ACHN (cell line): ENCODE measurements at regions not wholly inside any gene's neighbourhood (a gene's known extent, or its start where the extent isn't known, plus 50 kb on each side); places are given as distances from the start of the nearest gene placed in this dataset.

Experiments
- DNase-seq: peaks from one replicate; pipeline ENCODE4 v3.0.0-alpha.2; 2015
- in situ Hi-C: cut with HindIII; loops from 2 replicates; pipeline ENCODE4 v1.10.0; 2017; ENCODE audit warnings: low sequenced_read_pairs, low pct_ligation_motif_present, low pct_unique_long_range_greater_than_20kb

DNA sequence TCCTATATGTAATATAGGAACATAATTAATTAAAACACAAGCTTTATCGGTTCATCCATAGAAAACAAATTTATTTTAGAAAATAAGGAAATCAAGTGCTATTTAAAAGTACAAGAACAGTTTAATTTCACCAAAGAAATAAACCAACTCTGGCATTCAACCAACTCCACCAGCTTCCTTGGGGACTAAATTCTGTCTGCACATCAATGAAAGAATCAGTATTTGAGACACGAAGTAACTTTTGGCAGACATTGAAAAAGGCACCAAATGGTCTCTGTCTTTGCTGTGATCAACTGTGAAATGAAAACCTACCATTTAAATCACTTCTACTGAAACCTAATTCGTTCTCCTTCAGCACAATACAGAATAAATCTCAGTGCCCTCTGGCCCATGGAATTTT lies 719.7 kb upstream of the GRIA3 start:
- no peak for DNase-seq
- in situ Hi-C loops, result no loop called here

DNA sequence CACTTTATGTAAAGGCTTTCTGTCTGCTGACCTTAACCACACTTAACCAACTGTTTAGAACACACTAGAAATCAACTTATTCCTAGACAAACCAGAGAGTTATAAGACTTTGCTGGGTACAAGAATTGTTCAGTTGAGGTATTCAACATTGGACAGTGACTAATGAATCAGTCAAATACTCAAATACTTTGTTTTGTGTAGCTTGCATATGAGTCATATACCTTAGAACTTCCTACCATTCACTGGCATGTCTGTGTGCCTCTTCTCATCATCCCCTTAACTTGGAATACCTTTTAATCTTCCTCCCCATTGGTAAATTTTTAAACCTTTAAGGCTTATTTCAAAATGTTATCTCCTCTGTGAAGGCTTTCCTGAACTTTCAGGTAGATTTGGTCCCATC lies 708.8 kb upstream of the GRIA3 start:
- in situ Hi-C loops, result no loop called here
- no peak for DNase-seq

DNA sequence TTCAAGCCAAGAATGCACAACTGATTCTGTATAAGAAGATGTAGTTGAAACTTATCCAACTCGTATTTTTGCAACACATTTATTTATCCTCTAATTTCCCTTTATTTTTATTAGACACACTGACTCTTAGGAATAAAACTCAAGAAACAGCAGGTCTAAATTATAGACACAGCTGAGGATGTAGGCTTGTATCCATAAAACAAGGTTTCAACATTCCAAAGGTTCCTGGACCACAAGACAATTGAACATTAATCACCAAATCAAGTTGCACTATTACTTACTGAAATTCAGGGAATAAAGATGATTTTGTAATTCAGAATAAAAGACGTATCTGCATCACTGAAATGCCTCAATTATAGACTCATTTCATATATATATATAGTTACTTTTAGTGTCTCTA lies 683.5 kb upstream of the GRIA3 start:
- DNase-seq, result no peak
- in situ Hi-C loops, result no loop called here

DNA sequence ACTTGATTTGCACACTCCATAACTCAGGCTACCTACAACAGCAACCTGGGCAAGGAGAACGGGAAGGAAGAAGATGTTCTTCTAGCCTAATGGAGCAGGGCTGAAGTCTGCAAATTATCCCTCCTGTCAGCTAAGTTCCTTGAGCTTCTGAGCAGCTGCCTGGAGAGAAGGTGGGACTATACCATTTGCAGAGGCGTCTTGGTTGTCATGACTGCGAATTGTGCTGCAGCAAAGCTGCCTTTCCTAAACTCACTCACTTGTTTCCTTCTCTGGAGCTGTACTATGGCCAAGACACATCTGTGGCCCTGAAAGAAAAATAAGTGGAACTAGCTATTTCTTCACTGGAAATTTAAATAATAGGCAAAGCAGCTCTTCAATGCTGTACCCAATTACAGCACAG lies 682.4 kb upstream of the GRIA3 start:
- DNase-seq, result no peak
- in situ Hi-C loops, result no loop called here

DNA sequence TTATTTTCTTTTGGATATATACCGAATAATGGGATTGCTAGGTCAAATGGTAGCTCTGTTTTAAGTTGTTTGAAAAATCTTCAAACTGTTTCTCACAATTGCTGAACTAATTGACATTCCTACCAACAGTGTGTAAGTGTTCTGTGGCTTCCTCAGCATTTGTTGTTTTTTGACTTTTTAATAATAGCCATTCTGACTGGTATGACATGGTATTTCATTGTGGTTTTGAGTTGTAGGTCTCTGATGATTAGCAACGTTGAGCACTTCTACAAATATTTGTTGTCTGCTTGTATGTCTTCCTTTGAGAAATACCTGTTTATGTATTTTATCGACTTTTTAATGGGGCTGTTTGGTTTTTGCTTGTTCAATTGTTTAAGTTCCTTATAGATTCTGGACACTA lies 680.1 kb upstream of the GRIA3 start:
- in situ Hi-C loops, result no loop called here
- no peak for DNase-seq

DNA sequence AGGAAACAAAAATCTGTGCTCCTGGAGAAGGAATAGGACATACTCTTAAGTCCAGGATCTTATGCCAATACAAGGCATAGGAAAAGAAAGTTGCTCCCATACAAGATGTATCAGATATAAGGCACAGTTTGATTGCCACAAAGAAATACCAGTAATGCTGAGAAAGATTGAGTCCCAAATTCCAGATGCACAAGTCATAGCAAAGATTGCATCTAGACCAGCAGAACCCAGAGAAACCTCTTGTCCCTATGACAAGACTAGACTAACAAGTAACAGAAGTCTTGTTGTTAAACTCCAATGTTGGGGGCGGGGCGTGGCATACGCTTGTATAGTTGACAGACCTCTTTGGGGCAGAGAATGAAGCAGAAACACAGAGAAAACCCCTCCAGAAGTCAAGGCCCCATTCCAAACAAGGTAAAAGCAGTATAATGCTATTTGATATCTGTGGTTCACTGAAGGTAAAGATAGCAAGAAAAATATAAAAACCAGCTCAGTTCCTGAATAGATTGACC lies 671.5 kb upstream of the GRIA3 start:
- in situ Hi-C loops, result no loop called here
- DNase-seq, result no peak

DNA sequence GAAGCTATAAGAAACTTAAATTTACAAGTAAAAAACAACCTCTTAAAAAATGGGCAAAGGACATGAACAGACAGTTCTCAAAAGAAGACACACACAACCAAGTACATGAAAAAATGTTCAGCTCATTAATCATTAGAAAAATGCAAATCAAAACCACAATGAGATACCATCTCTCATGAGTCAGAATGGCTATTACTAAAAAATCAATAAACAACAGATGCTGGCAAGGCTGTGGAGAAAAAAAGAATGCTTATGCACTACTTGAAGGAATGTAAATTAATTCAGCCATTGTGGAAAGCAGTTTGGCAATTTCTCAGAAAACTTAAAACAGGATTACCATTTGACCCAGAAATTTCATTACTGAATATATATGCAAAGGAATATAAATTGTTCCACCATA lies 666.3 kb upstream of the GRIA3 start:
- in situ Hi-C loops, result no loop called here
- no peak for DNase-seq

DNA sequence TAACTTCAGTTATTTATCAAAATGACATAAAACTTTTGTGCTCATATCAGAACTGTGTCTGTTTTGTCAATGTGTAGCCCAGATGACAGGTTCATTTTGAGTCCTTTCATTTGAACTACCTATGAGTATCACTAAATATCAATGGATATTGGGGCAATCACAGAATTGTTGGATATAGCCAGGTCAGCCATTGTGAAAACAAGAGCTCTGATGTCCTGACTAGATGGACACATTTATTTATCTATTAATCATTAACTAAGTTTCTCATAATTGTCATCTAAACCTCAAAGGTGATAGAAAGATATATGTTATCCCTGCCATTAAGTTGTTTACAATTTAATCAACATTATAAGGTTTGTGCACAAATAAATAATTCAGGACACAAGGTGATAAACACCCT lies 638.3 kb upstream of the GRIA3 start:
- DNase-seq, result no peak
- in situ Hi-C loops, result no loop called here

DNA sequence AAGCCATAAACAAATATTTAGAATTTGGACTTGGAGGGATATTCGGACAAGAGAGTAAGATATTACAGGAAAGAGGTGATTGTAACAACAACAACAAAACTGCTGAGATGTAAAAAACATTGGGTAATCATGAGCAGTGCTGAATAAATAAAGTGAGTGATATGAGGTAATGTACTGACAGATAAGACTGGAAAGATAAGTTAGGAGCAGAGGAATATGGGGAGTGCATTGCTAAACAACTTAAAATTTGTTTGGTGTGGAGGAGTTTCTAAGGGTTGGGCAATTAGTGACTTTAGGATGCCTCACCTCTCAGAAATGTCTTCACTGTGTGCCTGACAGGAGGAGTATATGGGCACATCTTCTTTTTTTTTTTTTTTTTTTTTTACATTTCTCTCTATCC lies 637.8 kb upstream of the GRIA3 start:
- no peak for DNase-seq
- in situ Hi-C loops, result no loop called here

DNA sequence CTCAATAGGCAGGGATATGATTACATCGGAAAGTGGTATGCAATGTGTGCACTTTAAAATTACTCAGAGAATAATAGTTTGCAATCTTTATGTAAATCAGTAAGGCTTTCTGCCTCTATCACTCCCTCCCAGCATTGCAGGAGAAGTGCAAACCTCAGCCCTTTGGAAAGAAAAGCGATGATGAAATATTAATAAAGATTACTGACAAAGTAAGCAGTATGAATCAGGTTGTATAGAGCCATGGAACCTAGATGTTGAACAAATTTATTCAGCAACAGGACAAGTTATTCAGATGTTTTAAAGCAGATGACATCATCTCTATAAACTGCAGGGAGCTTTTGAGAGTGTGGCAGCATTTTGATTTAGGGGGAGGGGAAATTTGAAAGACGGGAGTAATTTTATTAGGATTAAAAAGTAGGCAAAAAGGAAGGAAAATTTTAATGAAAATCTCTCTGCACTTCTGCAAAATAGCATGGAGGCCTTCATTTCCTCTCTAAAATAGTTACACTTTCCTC lies 631.7 kb upstream of the GRIA3 start:
- no peak for DNase-seq
- in situ Hi-C loops, result no loop called here

DNA sequence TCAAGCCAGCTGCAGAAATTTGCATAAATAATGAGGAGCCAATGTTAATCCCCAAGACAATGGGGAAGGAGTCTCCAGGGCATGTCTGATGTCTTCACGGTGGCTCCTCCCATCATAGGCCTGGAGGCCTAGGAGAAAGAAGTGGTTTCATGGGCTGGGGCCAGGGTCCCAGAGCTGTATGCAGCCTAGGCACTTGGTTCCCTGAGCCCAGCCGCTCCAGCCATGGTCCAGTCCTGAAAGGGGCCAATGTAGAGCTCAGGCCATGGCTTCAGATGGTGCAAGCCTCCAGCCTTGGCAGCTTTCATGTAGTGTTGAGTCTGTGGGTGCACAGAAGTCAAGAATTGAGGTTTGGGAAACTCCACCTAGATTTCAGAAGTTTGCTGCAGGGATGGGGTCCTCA lies 628.2 kb upstream of the GRIA3 start:
- in situ Hi-C loops, result no loop called here
- no peak for DNase-seq

DNA sequence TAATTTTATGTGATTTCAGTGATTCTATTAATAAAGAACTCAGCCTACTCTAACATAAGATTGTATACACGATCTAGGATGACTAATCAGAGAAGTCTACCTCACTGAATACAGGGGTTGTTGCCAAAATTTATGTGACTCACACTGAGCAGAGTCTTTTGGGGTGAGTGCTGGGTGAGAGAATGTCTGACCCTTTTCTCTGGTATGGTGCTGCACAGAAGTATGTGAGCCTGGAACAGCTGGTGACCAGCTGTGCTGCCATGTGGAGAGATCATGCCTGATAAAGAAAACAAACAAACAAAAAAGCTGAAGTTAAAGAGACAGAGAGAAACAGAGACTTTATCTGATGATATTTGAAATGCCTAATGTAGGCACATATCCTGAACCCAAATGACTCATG lies 618.1 kb upstream of the GRIA3 start:
- in situ Hi-C loops, result no loop called here
- peak; percentile 39 for DNase-seq

DNA sequence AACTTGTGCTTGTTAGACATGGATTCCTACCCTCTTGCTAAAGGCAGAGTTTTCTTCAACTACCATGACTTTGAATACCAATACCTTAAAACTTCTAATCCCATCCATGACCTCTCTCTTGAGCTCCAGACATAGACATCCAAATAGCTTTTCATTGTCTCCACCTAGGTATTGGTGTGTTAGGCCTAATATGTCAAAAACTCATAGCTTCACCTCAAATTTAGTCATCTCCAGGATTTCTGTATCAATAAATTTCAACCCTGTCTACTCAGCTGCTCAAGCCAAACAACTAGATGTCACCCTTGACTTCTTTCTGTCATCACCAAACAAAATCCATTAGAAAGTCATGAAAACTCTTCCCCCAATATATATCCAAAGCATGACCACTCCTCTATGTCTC lies 617.7 kb upstream of the GRIA3 start:
- in situ Hi-C loops, result no loop called here

DNA sequence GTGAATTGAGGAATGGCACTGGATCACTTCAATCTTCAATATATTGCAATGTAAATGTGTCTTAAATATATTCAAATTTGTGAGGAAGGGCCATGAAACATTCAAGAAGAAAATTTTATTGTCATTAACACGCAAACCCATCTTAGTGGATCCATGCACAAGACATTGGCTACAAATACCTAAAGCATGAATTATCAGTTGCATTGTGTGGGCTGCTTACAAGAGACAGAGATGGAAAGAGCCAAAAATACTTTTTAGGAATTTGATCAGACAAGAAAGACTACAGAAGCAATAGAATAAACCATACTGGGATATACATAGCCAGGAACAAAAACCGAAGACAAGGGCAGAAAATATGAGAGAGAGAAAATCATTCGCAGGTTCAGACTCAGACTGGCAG lies 616.2 kb upstream of the GRIA3 start:
- in situ Hi-C loops, result no loop called here
- no peak for DNase-seq

More for the DNA sequence above, 617.7 kb upstream of the GRIA3 start:
- DNase-seq, result no peak

DNA sequence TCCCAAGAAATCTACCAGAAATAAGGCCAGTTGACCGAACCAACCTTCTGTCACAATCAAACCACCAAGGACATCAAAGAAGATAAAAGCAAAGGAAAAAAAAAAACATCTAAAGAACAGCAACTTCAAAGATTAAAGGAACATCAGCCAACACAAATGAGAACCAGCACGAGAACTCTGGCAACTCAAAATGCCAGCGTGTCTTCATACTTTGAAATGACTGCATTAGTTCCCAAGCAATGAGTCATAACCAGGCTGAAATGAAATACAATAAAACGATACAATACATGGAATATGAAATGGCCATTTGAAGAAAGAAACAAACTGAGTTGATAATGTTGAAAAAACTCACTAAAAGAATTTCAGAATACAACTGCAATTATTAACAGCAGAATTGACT lies 611.6 kb upstream of the GRIA3 start:
- DNase-seq, result no peak
- in situ Hi-C loops, result no loop called here

DNA sequence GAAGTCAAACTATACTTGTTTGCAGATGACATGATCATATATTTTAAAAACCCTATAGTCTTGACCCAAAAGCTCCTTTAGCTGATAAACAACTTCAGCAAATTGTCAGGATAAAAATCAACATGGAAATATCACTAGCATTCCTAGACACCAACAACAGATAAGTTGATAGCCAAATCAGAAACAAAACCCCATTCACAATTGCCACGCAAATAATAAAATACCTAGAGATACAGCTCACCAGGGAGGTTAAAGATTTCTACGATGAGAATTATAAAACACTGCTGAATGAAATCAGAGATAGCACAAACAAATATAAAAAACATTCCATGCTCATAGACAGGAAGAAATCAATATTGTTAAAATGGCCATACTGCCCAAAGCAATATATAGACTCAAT lies 605.0 kb upstream of the GRIA3 start:
- DNase-seq, result no peak
- in situ Hi-C loops, result no loop called here

DNA sequence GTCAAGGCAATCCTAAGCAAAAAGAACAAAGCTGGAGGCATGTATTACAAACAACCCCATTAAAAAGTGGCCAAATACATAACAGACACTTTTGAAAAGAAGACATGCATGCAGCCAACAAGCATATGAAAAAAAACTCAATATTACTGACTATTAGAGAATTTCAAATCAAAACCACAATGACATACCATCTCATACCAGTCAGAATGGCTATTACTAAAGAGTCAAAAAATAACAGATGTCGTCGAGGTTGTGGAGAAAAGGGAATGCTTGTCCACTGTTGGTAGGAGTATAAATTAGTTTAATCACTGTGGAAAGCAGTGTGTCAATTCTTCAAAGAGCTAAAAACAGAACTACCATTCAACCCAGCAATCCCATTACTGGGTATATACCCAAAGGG lies 604.6 kb upstream of the GRIA3 start:
- in situ Hi-C loops, result no loop called here
- DNase-seq, result no peak

DNA sequence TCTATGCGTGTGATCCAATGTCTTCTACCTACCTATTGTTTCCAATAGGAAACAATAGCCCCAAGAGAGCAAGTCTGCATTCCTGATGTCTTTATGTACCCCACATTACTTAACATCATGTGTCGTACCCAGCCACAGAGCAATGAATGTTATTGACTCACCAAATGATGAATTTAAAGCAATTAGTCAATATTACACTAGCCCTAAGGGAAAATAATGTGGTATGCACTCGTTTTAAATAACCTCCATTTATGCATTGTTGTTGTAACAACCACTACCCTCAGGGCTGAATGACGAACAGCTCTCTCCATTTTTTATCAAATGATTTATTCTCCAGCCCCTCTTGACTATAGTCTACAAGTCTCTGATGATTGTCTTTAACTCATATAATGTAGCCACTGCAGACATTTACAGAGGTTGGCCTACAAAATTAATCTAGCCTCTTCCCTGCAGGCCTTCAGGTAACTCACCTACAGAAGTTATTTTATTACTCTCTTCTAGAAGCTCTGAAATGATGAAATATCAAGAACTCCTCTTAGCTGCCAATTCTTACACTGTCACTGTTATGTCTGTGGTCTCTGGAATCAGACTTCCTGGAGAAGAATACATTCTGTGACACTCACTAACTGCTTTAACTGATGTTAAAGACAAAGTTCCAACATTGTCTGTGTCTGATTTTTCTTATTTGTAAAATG lies 601.7 kb upstream of the GRIA3 start:
- in situ Hi-C loops, result no loop called here
- no peak for DNase-seq

DNA sequence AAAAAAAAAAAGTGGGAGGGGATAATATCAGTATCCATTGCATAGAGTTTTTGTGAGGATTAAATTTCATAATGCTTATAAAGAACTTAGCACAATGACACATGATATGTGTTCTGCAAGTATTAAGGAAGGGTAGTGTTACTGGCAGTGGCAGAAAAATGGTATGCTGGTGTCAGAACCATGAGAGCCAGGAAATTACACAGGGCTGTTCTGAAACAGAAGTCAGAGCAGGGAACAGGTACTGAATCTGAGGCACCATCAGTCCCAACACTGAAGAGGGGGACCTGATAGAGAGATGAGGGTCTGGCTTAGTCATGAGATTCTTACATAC lies 601.1 kb upstream of the GRIA3 start:
- DNase-seq, result no peak
- in situ Hi-C loops, result no loop called here

DNA sequence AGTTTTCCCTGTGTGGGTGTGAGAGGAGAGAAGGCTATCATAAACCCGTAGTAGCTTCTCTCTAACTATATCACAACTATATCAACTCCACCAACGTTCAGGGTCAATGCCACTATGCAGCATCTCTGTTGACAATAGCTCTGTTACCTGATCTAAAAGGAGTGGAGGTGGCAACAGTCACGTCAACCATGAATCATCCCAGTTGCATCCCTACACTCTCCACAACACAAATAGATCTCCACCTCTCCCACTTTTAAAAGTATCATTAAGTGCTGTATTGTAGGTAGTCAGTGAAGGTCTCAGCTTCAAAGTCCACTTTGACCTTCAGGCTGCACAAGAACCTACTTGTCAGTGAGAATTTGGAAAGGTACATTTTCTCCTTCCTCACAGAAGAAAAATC lies 600.5 kb upstream of the GRIA3 start:
- DNase-seq, result no peak
- in situ Hi-C loops, result no loop called here

DNA sequence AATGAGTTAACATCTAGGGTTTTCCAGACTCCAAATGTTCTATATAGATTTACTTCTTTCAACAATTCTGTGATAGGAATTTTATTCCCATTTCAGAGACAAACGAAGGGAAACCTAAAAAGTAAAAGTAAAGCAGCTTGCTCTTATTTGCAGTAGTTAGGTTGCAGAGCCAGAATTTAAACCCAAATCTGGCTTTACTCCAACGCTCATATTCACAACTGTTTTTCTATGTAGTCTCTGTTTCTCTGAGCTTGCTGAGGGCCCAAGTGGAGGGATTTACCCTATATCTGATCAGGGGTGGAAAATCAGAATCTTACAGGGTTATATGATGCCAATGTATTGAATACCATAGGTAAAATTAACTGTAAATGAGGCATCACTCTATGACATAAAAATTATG lies 599.1 kb upstream of the GRIA3 start:
- in situ Hi-C loops, result no loop called here
- DNase-seq, result no peak
